ENCODE measurements at regions not wholly inside any gene's neighbourhood (a gene's known extent, or its start where the extent isn't known, plus 50 kb on each side); places are given as distances from the start of the nearest gene placed in this dataset.
A peak's percentile ranks its signal among the peaks of the same experiment; 100 is the strongest.

- no peak for ATAC-seq
- Mint-ChIP-seq H3K4me3 (no peak overlapping the region), H3K36me3 (peaks cover 8% of the 10 kb centered on the region), H3K27me3 (ENCODE audit: low read depth) (no peaks in the 10 kb centered on the region), H3K4me1 (peaks cover 13% of the 10 kb centered on the region), H3K9me3 (peaks cover 13% of the 10 kb centered on the region), H3K27ac (no peak overlapping the region)
- POLR2A ChIA-PET, result no interaction called here
- CTCF ChIA-PET, result no interaction called here
- DNase-seq (ENCODE audit: low spot score), result no peak
- no peak for TF ChIP-seq ERG (CRISPR knock-in tag; IDR thresholded peaks at IDR 0.05)
- no peak for TF ChIP-seq ZNF423 (CRISPR knock-in tag; IDR thresholded peaks at IDR 0.05)
- TF ChIP-seq FOXP1 (CRISPR knock-in tag; IDR thresholded peaks at IDR 0.05; ENCODE audit: borderline replicate concordance), result no peak
- TF ChIP-seq E2F1 (CRISPR knock-in tag; IDR thresholded peaks at IDR 0.05), result no peak
- no peak for TF ChIP-seq JAZF1 (CRISPR knock-in tag; IDR thresholded peaks at IDR 0.05)
- no peak for TF ChIP-seq ZNF219 (CRISPR knock-in tag; IDR thresholded peaks at IDR 0.05; ENCODE audit: borderline replicate concordance)
- TF ChIP-seq E2F5 (CRISPR knock-in tag; IDR thresholded peaks at IDR 0.05), result no peak
- TF ChIP-seq SMAD3 (CRISPR knock-in tag; IDR thresholded peaks at IDR 0.05; ENCODE audit: borderline replicate concordance), result no peak
- TF ChIP-seq ATF2 (CRISPR knock-in tag; IDR thresholded peaks at IDR 0.05; ENCODE audit: borderline replicate concordance, low read depth), result no peak
- no peak for TF ChIP-seq ARID4B (CRISPR knock-in tag; IDR thresholded peaks at IDR 0.05; ENCODE audit: borderline replicate concordance)
- no peak for TF ChIP-seq GABPB1 (CRISPR knock-in tag; IDR thresholded peaks at IDR 0.05)
These were observed 203.2 kb downstream of the CASP12 start for GRCh38 chr11:104695065-104695463.

- Mint-ChIP-seq H3K36me3 (peaks cover 8% of the 10 kb centered on the region), H3K27me3 (ENCODE audit: low read depth) (no peaks in the 10 kb centered on the region), H3K9me3 (peaks cover 13% of the 10 kb centered on the region), H3K4me3 (no peak overlapping the region), H3K4me1 (peaks cover 13% of the 10 kb centered on the region), H3K27ac (peak overlapping the region; percentile 44)
- ChIA-PET POLR2A (no interaction called here), CTCF (interaction anchor here (0.9 kb wide), 1 partner anchor 1168 kb away, joined by 3 read pairs; no protein-coding TSS in a partner anchor)
- ATAC-seq (no peak; the same call in 1 of the 2 replicates), DNase-seq (ENCODE audit: low spot score) (no peak)
- TF ChIP-seq ZNF232 (CRISPR knock-in tag; IDR thresholded peaks at IDR 0.05) (no peak), GABPB1 (CRISPR knock-in tag; IDR thresholded peaks at IDR 0.05) (no peak), NR1H2 (CRISPR knock-in tag; IDR thresholded peaks at IDR 0.05) (no peak), CDX4 (CRISPR knock-in tag; IDR thresholded peaks at IDR 0.05; ENCODE audit: borderline replicate concordance) (no peak), TEAD1 (CRISPR knock-in tag; IDR thresholded peaks at IDR 0.05) (no peak), E2F1 (CRISPR knock-in tag; IDR thresholded peaks at IDR 0.05) (no peak), RELA (CRISPR knock-in tag; IDR thresholded peaks at IDR 0.05; ENCODE audit: borderline replicate concordance) (no peak), TCF7 (CRISPR knock-in tag; IDR thresholded peaks at IDR 0.05; ENCODE audit: low read depth) (no peak), TP53 (CRISPR knock-in tag; IDR thresholded peaks at IDR 0.05) (no peak), NFATC4 (CRISPR knock-in tag; IDR thresholded peaks at IDR 0.05) (no peak), TEAD4 (CRISPR knock-in tag; IDR thresholded peaks at IDR 0.05) (no peak), SMAD4 (CRISPR knock-in tag; IDR thresholded peaks at IDR 0.05) (no peak), ATF2 (CRISPR knock-in tag; IDR thresholded peaks at IDR 0.05; ENCODE audit: borderline replicate concordance, low read depth) (no peak)
These were observed 203.8 kb downstream of the CASP12 start for GRCh38 chr11:104694259-104695064.
